IMR-90 (cell line): ENCODE measurements at regions not wholly inside any gene's neighbourhood (a gene's known extent, or its start where the extent isn't known, plus 50 kb on each side); places are given as distances from the start of the nearest gene placed in this dataset.

Experiments used
- ATAC-seq: fragments of 200-7000 bp; cut with Tn5 transposase; 2 replicates; pipeline ENCODE4 v1.9.1; 2020; ENCODE audit warnings: low read depth, mild to moderate bottlenecking, moderate library complexity
- BruUV-seq: library from RNA; stranded (reverse); fragments of 400-500 nt; replicated peaks from 2 replicates; lab custom pipeline; 2021; lab: Mats Ljungman, UMichigan
- CTCF ChIA-PET: fragments of 300-600 bp; formaldehyde crosslinking; extraction: SDS; loops from one replicate; lab custom pipeline; 2021; ENCODE audit warnings: antibody characterized with exemption; lab: Yijun Ruan, JAX
- POLR2A ChIA-PET: fragments of 300-600 bp; sonication (Branson Sonifier 250); formaldehyde crosslinking; loops from one replicate; lab custom pipeline; 2022; ENCODE audit warnings: antibody characterized with exemption; ENCODE audit not compliant: unreplicated experiment; lab: Charles Lee
- DNase-seq: peaks from one replicate; pipeline ENCODE4 v3.0.0; 2013
- H2AFZ ChIP-seq: replicated peaks from 2 replicates; pipeline ENCODE3; 2013; ENCODE audit warnings: low read length, mild to moderate bottlenecking; ENCODE audit not compliant: poor library complexity
- H2AK5ac ChIP-seq: 2 replicates; pipeline ENCODE4 v1.6.1; 2013; ENCODE audit warnings: low read depth, low read length, inconsistent platforms
- H2AK9ac ChIP-seq: replicated peaks from 2 replicates; pipeline ENCODE3; 2013; ENCODE audit warnings: mild to moderate bottlenecking, low read depth, low read length, moderate library complexity; ENCODE audit not compliant: poor library complexity
- H2BK120ac ChIP-seq: 2 replicates; pipeline ENCODE4 v1.6.1; 2013; ENCODE audit warnings: low read depth, low read length, inconsistent platforms
- H2BK15ac ChIP-seq: 3 replicates; pipeline ENCODE4 v1.6.1; 2013; ENCODE audit warnings: low read depth, low read length, inconsistent platforms
- H2BK20ac ChIP-seq: 2 replicates; pipeline ENCODE4 v1.6.1; 2013; ENCODE audit warnings: low read depth, mild to moderate bottlenecking, inconsistent platforms, low read length, moderate library complexity
- H2BK5ac ChIP-seq: 2 replicates; pipeline ENCODE4 v1.6.1; 2013; ENCODE audit warnings: mild to moderate bottlenecking, low read depth, low read length, inconsistent platforms; ENCODE audit not compliant: poor library complexity, severe bottlenecking
- H3K14ac ChIP-seq: replicated peaks from 2 replicates; pipeline ENCODE4 v1.6.1; 2013; ENCODE audit warnings: low read depth, low read length, inconsistent platforms
- H3K18ac ChIP-seq: 2 replicates; pipeline ENCODE4 v1.6.1; 2013; ENCODE audit warnings: low read depth, low read length, control low read depth
- H3K23ac ChIP-seq: 2 replicates; pipeline ENCODE4 v1.6.1; 2013; ENCODE audit warnings: low read depth, low read length, inconsistent platforms
- H3K27ac ChIP-seq: 2 replicates; pipeline ENCODE4 v1.5.1; 2013; ENCODE audit warnings: mild to moderate bottlenecking, control low read depth, low read length; ENCODE audit not compliant: insufficient read depth
- H3K27me3 ChIP-seq: 2 replicates; pipeline ENCODE4 v1.6.1; 2013; ENCODE audit warnings: low read length; ENCODE audit not compliant: control insufficient read depth, insufficient read depth
- H3K36me3 ChIP-seq: 2 replicates; pipeline ENCODE4 v1.6.1; 2013; ENCODE audit warnings: low read length, mixed read lengths; ENCODE audit not compliant: control insufficient read depth, insufficient read depth
- H3K4ac ChIP-seq: 2 replicates; pipeline ENCODE4 v1.6.1; 2013; ENCODE audit warnings: low read depth, low read length, inconsistent platforms
- H3K4me1 ChIP-seq: 2 replicates; pipeline ENCODE4 v1.6.1; 2013; ENCODE audit warnings: low read length, mixed read lengths; ENCODE audit not compliant: control insufficient read depth, insufficient read depth
- H3K4me2 ChIP-seq: 2 replicates; pipeline ENCODE4 v1.6.1; 2013; ENCODE audit warnings: low read depth, mild to moderate bottlenecking, control low read depth, low read length, moderate library complexity
- H3K4me3 ChIP-seq: 2 replicates; pipeline ENCODE4 v1.5.1; 2013; ENCODE audit warnings: low read depth, mild to moderate bottlenecking, control low read depth, low read length, moderate library complexity; ENCODE audit not compliant: insufficient read depth
- H3K56ac ChIP-seq: 2 replicates; pipeline ENCODE4 v1.6.1; 2013; ENCODE audit warnings: low read length, inconsistent platforms; ENCODE audit not compliant: insufficient read depth; ENCODE audit errors: extremely low read depth
- H3K79me1 ChIP-seq, 2 experiments: 2 replicates each; pipeline ENCODE4 v1.6.1; 2013; ENCODE audit warnings: low read length in 2 of 2, inconsistent platforms in 1 of 2, low read depth in 1 of 2
- H3K9ac ChIP-seq: 2 replicates; pipeline ENCODE4 v1.6.1; 2013; ENCODE audit warnings: low read depth, low read length, control low read depth
- H3K9me1 ChIP-seq: 2 replicates; pipeline ENCODE4 v1.6.1; 2013; ENCODE audit warnings: low read length, inconsistent platforms; ENCODE audit not compliant: insufficient read depth
- H3K9me3 ChIP-seq: 2 replicates; pipeline ENCODE4 v1.6.1; 2013; ENCODE audit warnings: low read length; ENCODE audit not compliant: control insufficient read depth, insufficient read depth
- H4K20me1 ChIP-seq: 2 replicates; pipeline ENCODE4 v1.6.1; 2013; ENCODE audit warnings: low read length, inconsistent platforms; ENCODE audit not compliant: insufficient read depth
- H4K5ac ChIP-seq: 2 replicates; pipeline ENCODE4 v1.6.1; 2013; ENCODE audit warnings: mild to moderate bottlenecking, low read depth, low read length, control low read depth
- H4K8ac ChIP-seq, 2 experiments: 2 replicates each; pipeline ENCODE4 v1.6.1; 2013; ENCODE audit warnings: low read depth in 2 of 2, low read length in 2 of 2, control low read depth in 1 of 2, inconsistent platforms in 1 of 2
- H4K91ac ChIP-seq: 2 replicates; pipeline ENCODE4 v1.6.1; 2013; ENCODE audit warnings: low read depth, low read length, inconsistent platforms; ENCODE audit not compliant: insufficient read depth
- ELK1 ChIP-seq: fragments of 150-350 bp; IDR thresholded peaks from 2 replicates; pipeline ENCODE4 v1.6.1; 2016; ENCODE audit warnings: low read depth, mild to moderate bottlenecking, low read length, moderate library complexity, borderline replicate concordance
- FOS ChIP-seq: fragments of 150-350 bp; IDR thresholded peaks from 2 replicates; pipeline ENCODE4 v1.6.1; 2016; ENCODE audit warnings: low read depth, low read length
- MAZ ChIP-seq: IDR thresholded peaks from 2 replicates; pipeline ENCODE4 v1.6.1; 2012; ENCODE audit warnings: low read depth, mild to moderate bottlenecking, low read length, improper control_type of control experiment, moderate library complexity, borderline replicate concordance
- RAD21 ChIP-seq: IDR thresholded peaks from 2 replicates; pipeline ENCODE4 v1.6.1; 2012; ENCODE audit warnings: low read length, improper control_type of control experiment
- RCOR1 ChIP-seq: IDR thresholded peaks from 2 replicates; pipeline ENCODE4 v1.6.1; 2012; ENCODE audit warnings: mild to moderate bottlenecking, low read length, improper control_type of control experiment; ENCODE audit not compliant: insufficient replicate concordance
- RFX5 ChIP-seq: IDR thresholded peaks from 2 replicates; pipeline ENCODE4 v1.8.0; 2012; ENCODE audit warnings: low read depth, mild to moderate bottlenecking, low read length, moderate library complexity
- USF2 ChIP-seq: fragments of 150-350 bp; IDR thresholded peaks from 2 replicates; pipeline ENCODE4 v1.6.1; 2017; ENCODE audit warnings: mild to moderate bottlenecking, antibody characterized with exemption, low read length, low read depth
- dilution Hi-C: fragments of 300-500 bp; cut with HindIII; formaldehyde crosslinking; loops from one replicate; pipeline ENCODE4 v1.14.3; 2018; ENCODE audit warnings: low sequenced_read_pairs; ENCODE audit not compliant: unreplicated experiment
- in situ Hi-C: fragments of 300-500 bp; cut with MboI; formaldehyde crosslinking; loops from 3 replicates; pipeline ENCODE4 v1.14.3; 2019; ENCODE audit warnings: low sequenced_read_pairs, inconsistent platforms, mixed read lengths
- intact Hi-C: fragments of 100-400 bp; cut with micrococcal nuclease; formaldehyde crosslinking; loops from 2 replicates; pipeline ENCODE4 v1.10.0; 2022

GRCh38 chr9:104412238-104412637 is 91.8 kb upstream of the OR13F1 start:
- in situ Hi-C loops = no loop called here
- POLR2A ChIA-PET = no interaction called here

More at GRCh38 chr9:104412238-104412637, 91.8 kb upstream of the OR13F1 start:
- Histone ChIP-seq H3K56ac (no peak overlapping the region), H3K4me3 (no peak overlapping the region), H3K14ac (no peak overlapping the region), H3K79me1 (no peaks in the 10 kb centered on the region), H3K23ac (no peak overlapping the region), H4K8ac (no peak overlapping the region), H2BK15ac (no peak overlapping the region), H2BK120ac (no peak overlapping the region), H2AK5ac (no peak overlapping the region), H3K9me3 (peaks cover 2% of the 10 kb centered on the region; the same call in 1 of the 2 replicates), H2AK9ac (no peak overlapping the region), H3K4ac (no peak overlapping the region), H3K36me3 (no peaks in the 10 kb centered on the region), H4K91ac (no peak overlapping the region), H2AFZ (no peak overlapping the region), H3K4me1 (no peaks in the 10 kb centered on the region), H3K9ac (no peak overlapping the region), H3K9me1 (no peaks in the 10 kb centered on the region), H4K5ac (no peak overlapping the region), H4K20me1 (no peaks in the 10 kb centered on the region), H3K4me2 (no peak overlapping the region), H3K18ac (no peak overlapping the region), H3K27me3 (no peaks in the 10 kb centered on the region), H2BK5ac (no peak overlapping the region), H2BK20ac (no peak overlapping the region), H3K27ac (no peak overlapping the region)
- dilution Hi-C loops (no loop called here), intact Hi-C loops (no loop called here)
- no peak for DNase-seq
- ATAC-seq = no peak
- no TSS peak for BruUV-seq
- TF ChIP-seq MAZ (no peak), RCOR1 (no peak), FOS (no peak), ELK1 (no peak), RAD21 (no peak), RFX5 (no peak), USF2 (no peak)
- CTCF ChIA-PET = no interaction called here
